H9 (cell line): ENCODE measurements at regions not wholly inside any gene's neighbourhood (a gene's known extent, or its start where the extent isn't known, plus 50 kb on each side); places are given as distances from the start of the nearest gene placed in this dataset.

ENCODE experiments used
- DNase-seq: peaks from one replicate; pipeline ENCODE4 v3.0.0-alpha.2; 2017
- H2AFZ ChIP-seq: one replicate; pipeline ENCODE4 v1.6.1; 2013; ENCODE audit warnings: mild to moderate bottlenecking, low read length, control low read depth, moderate library complexity
- H2AK5ac ChIP-seq: 2 replicates; pipeline ENCODE4 v1.6.1; 2013; ENCODE audit warnings: low read length, control low read depth, mixed read lengths; ENCODE audit not compliant: insufficient read length
- H2BK120ac ChIP-seq: one replicate; pipeline ENCODE4 v1.6.1; 2013; ENCODE audit warnings: low read depth, mild to moderate bottlenecking, low read length, control low read depth, inconsistent platforms; ENCODE audit not compliant: poor library complexity, severe bottlenecking
- H2BK12ac ChIP-seq: 2 replicates; pipeline ENCODE4 v1.6.1; 2013; ENCODE audit warnings: low read length, control low read depth, mixed read lengths, low read depth; ENCODE audit not compliant: insufficient read length
- H2BK15ac ChIP-seq: 2 replicates; pipeline ENCODE4 v1.6.1; 2013; ENCODE audit warnings: low read depth, low read length, control low read depth
- H2BK20ac ChIP-seq: one replicate; pipeline ENCODE4 v1.6.1; 2013; ENCODE audit warnings: low read depth, mild to moderate bottlenecking, low read length, control low read depth, inconsistent platforms; ENCODE audit not compliant: poor library complexity, severe bottlenecking
- H2BK5ac ChIP-seq: 2 replicates; pipeline ENCODE4 v1.6.1; 2013; ENCODE audit warnings: low read length, control low read depth, mixed read lengths; ENCODE audit not compliant: insufficient read length
- H3K14ac ChIP-seq: 2 replicates; pipeline ENCODE4 v1.6.1; 2013; ENCODE audit warnings: low read length, control low read depth; ENCODE audit not compliant: insufficient read depth
- H3K18ac ChIP-seq: 2 replicates; pipeline ENCODE4 v1.6.1; 2013; ENCODE audit warnings: low read depth, mild to moderate bottlenecking, mixed read lengths, low read length, control low read depth; ENCODE audit not compliant: insufficient read length
- H3K23ac ChIP-seq: 2 replicates; pipeline ENCODE4 v1.6.1; 2013; ENCODE audit warnings: low read length, control low read depth, mixed read lengths, low read depth; ENCODE audit not compliant: insufficient read length
- H3K23me2 ChIP-seq: 2 replicates; pipeline ENCODE4 v1.6.1; 2013; ENCODE audit warnings: low read depth, mild to moderate bottlenecking, mixed read lengths, low read length, control low read depth; ENCODE audit not compliant: insufficient read length, poor library complexity, severe bottlenecking
- H3K27ac ChIP-seq: 2 replicates; pipeline ENCODE4 v1.5.1; 2013; ENCODE audit warnings: low read length, control low read depth, mixed read lengths, low read depth; ENCODE audit not compliant: insufficient read length
- H3K27me3 ChIP-seq: 2 replicates; pipeline ENCODE4 v1.6.1; 2013; ENCODE audit warnings: low read length, control low read depth, inconsistent platforms; ENCODE audit not compliant: insufficient read depth
- H3K4ac ChIP-seq: 2 replicates; pipeline ENCODE4 v1.6.1; 2013; ENCODE audit warnings: low read depth, mild to moderate bottlenecking, control low read depth, inconsistent platforms, low read length, moderate library complexity
- H3K4me1 ChIP-seq: 2 replicates; pipeline ENCODE4 v1.6.1; 2013; ENCODE audit warnings: low read length, control low read depth, inconsistent platforms; ENCODE audit not compliant: insufficient read depth
- H3K4me2 ChIP-seq: 2 replicates; pipeline ENCODE4 v1.6.1; 2013; ENCODE audit warnings: low read length, control low read depth, mixed read lengths; ENCODE audit not compliant: insufficient read length, insufficient read depth
- H3K56ac ChIP-seq: 2 replicates; pipeline ENCODE4 v1.6.1; 2013; ENCODE audit warnings: low read depth, mild to moderate bottlenecking, mixed read lengths, low read length, control low read depth; ENCODE audit not compliant: insufficient read length
- H3K79me1 ChIP-seq: 2 replicates; pipeline ENCODE4 v1.6.1; 2013; ENCODE audit warnings: low read depth, mild to moderate bottlenecking, moderate library complexity, low read length, control low read depth, inconsistent platforms; ENCODE audit not compliant: insufficient read depth, poor library complexity, severe bottlenecking
- H3K79me2 ChIP-seq: 2 replicates; pipeline ENCODE4 v1.6.1; 2013; ENCODE audit warnings: low read length, control low read depth, inconsistent platforms; ENCODE audit not compliant: insufficient read depth
- H3K9ac ChIP-seq: 2 replicates; pipeline ENCODE4 v1.6.1; 2013; ENCODE audit warnings: low read length, control low read depth, mixed read lengths; ENCODE audit not compliant: insufficient read length; ENCODE audit errors: extremely low read depth
- H3K9me3 ChIP-seq: one replicate; pipeline ENCODE4 v1.6.1; 2013; ENCODE audit warnings: low read depth, low read length, inconsistent platforms; ENCODE audit not compliant: control insufficient read depth
- H3T11ph ChIP-seq: one replicate; pipeline ENCODE4 v1.6.1; 2013; ENCODE audit warnings: mild to moderate bottlenecking, low read length, control low read depth, inconsistent platforms
- H4K20me1 ChIP-seq: one replicate; pipeline ENCODE4 v1.6.1; 2013; ENCODE audit not compliant: control insufficient read depth, insufficient read length, insufficient read depth
- H4K5ac ChIP-seq: 2 replicates; pipeline ENCODE4 v1.6.1; 2013; ENCODE audit warnings: low read depth, mild to moderate bottlenecking, mixed read lengths, low read length, control low read depth; ENCODE audit not compliant: insufficient read length
- H4K8ac ChIP-seq: replicated peaks from 2 replicates; pipeline ENCODE4 v1.6.1; 2013; ENCODE audit warnings: low read length, control low read depth, mixed read lengths, low read depth; ENCODE audit not compliant: insufficient read length
- H4K91ac ChIP-seq: 2 replicates; pipeline ENCODE4 v1.6.1; 2013; ENCODE audit warnings: low read depth, mild to moderate bottlenecking, moderate library complexity, mixed read lengths, low read length, control low read depth; ENCODE audit not compliant: insufficient read length
- H3K27ac Mint-ChIP-seq, 3 experiments: 2 replicates in 2 of 3; 3 replicates in 1 of 3; pipeline ENCODE4 v1.8.0; 2020 to 2021; ENCODE audit warnings: mixed read lengths in 3 of 3, mild to moderate bottlenecking in 1 of 3, moderate library complexity in 1 of 3
- H3K27me3 Mint-ChIP-seq: 2 replicates; pipeline ENCODE4 v1.8.0; 2021; ENCODE audit warnings: low read depth, mild to moderate bottlenecking, moderate library complexity, mixed read lengths
- H3K36me3 Mint-ChIP-seq, 3 experiments: 2 replicates in 2 of 3; 3 replicates in 1 of 3; pipeline ENCODE4 v1.8.0; 2020 to 2021; ENCODE audit warnings: low read depth in 3 of 3, mixed read lengths in 3 of 3; ENCODE audit not compliant: insufficient read depth in 1 of 3
- H3K4me1 Mint-ChIP-seq, 2 experiments: 2 replicates each; pipeline ENCODE4 v1.8.0; 2020; ENCODE audit warnings: mixed read lengths in 2 of 2
- H3K4me3 Mint-ChIP-seq, 2 experiments: 2 replicates in 1 of 2; 3 replicates in 1 of 2; pipeline ENCODE4 v1.8.0; 2020 to 2021; ENCODE audit warnings: mild to moderate bottlenecking in 2 of 2, mixed read lengths in 2 of 2, moderate library complexity in 1 of 2
- H3K9me3 Mint-ChIP-seq, 2 experiments: 2 replicates in 1 of 2; 3 replicates in 1 of 2; pipeline ENCODE4 v1.8.0; 2020; ENCODE audit warnings: mild to moderate bottlenecking in 2 of 2, mixed read lengths in 2 of 2, moderate library complexity in 1 of 2
- CTCF ChIP-seq: fragments of 200-600 bp; sonication (generic); conservative IDR thresholded peaks from 3 replicates; pipeline ENCODE4 v1.8.0; 2021; ENCODE audit warnings: antibody characterized with exemption, mild to moderate bottlenecking
- WGBS: extraction: QIAGEN DNeasy Blood & Tissue Kit; methylation state at CpG from one replicate; pipeline ENCODE4 v1.1.7; 2013; ENCODE audit warnings: missing lambda C conversion rate, low lambda C conversion rate, mixed read lengths; ENCODE audit not compliant: insufficient read length; ENCODE audit errors: extremely low coverage; 5-methylcytosine and 5-hydroxymethylcytosine counted together

GRCh38 chr7:67392596-67393438 lies 396.2 kb downstream of the TYW1 start:
- Histone ChIP-seq H3K18ac (peak overlapping the region; percentile 55), H2BK120ac (peak overlapping the region; percentile 1), H2AK5ac (no peak overlapping the region), H4K5ac (no peak overlapping the region), H3K27ac (peak overlapping the region; percentile 55), H4K20me1 (no peaks in the 10 kb centered on the region), H3K9ac (peak overlapping the region; percentile 50), H2BK15ac (no peak overlapping the region), H3K79me1 (no peaks in the 10 kb centered on the region), H3K23me2 (peaks cover 5% of the 10 kb centered on the region), H4K91ac (no peak overlapping the region), H3K4ac (no peak overlapping the region), H3K79me2 (no peaks in the 10 kb centered on the region; the same call in 1 of the 2 replicates), H3K9me3 (no peaks in the 10 kb centered on the region), H3K14ac (peak overlapping the region; percentile 21; the same call in 1 of the 2 replicates), H3K27me3 (no peaks in the 10 kb centered on the region), H4K8ac (no peak overlapping the region), H2BK12ac (no peak overlapping the region), H2AFZ (no peak overlapping the region), H3T11ph (no peak overlapping the region), H2BK5ac (no peak overlapping the region), H2BK20ac (no peak overlapping the region), H3K4me1 (peaks cover 2% of the 10 kb centered on the region; the same call in 1 of the 2 replicates), H3K56ac (no peak overlapping the region), H3K4me2 (peak overlapping the region; percentile 55), H3K23ac (no peak overlapping the region)
- TF ChIP-seq CTCF: no peak
- Mint-ChIP-seq H3K27ac (peak overlapping the region; percentile 95 to 96 (median 96)), H3K4me1 (peaks cover 22 to 38% of the 10 kb centered on the region in 2 experiments), H3K36me3 (peaks cover 2 to 14% (median 2%) of the 10 kb centered on the region in 3 experiments; a peak in 4 of 7 replicates), H3K27me3 (no peaks in the 10 kb centered on the region), H3K9me3 (peaks cover 6 to 7% of the 10 kb centered on the region in 2 experiments; a peak in 4 of 5 replicates), H3K4me3 (peak overlapping the region; percentile 50 to 68)
- peak; percentile 89 for DNase-seq
- no CpG with 5 or more reads among the region's 16 CpGs for WGBS
